A549 (cell line): ENCODE measurements at regions not wholly inside any gene's neighbourhood (a gene's known extent, or its start where the extent isn't known, plus 50 kb on each side); places are given as distances from the start of the nearest gene placed in this dataset.

Source experiments
- ATAC-seq, 2 experiments: fragments of 200-7000 bp in 1 of 2; fragments of >200 bp in 1 of 2; cut with Nextera tagmentation in 1 of 2; cut with Tn5 transposase in 1 of 2; 3 replicates each; pipeline versions ENCODE4 v1.8.0 to v1.9.1; 2018 to 2020; ENCODE audit warnings: mild to moderate bottlenecking in 1 of 2, moderate library complexity in 1 of 2
- CTCF ChIA-PET: fragments of 300-600 bp; sonication (Branson Sonifier 250); formaldehyde crosslinking; extraction: SDS; loops from one replicate; lab custom pipeline; 2021; ENCODE audit warnings: antibody characterized with exemption, inconsistent platforms; lab: Yijun Ruan, JAX
- POLR2A ChIA-PET: fragments of 350-600 bp; formaldehyde crosslinking; extraction: SDS; loops from one replicate; lab custom pipeline; 2021; ENCODE audit warnings: antibody characterized with exemption, inconsistent platforms; lab: Yijun Ruan, JAX
- DNase-seq, 2 experiments: peaks; one replicate each; pipeline versions ENCODE4 v3.0.0 to v3.0.0-alpha.2; 2011 to 2016; ENCODE audit warnings: low read depth in 1 of 2, low spot score in 1 of 2
- FAIRE-seq: peaks from 2 replicates; lab custom pipeline; 2011; peaks lifted over from hg19 to GRCh38; lab: Jason Lieb, UNC
- H3K27ac ChIP-seq, 2 experiments: fragments of >200 bp; sonication (Bioruptor Twin); formaldehyde crosslinking; 3 replicates each; pipeline ENCODE4 v1.5.1; 2016 to 2017
- H3K4me1 ChIP-seq: fragments of >200 bp; sonication (Bioruptor Twin); formaldehyde crosslinking; 3 replicates; pipeline ENCODE4 v1.6.1; 2016
- H3K4me2 ChIP-seq: fragments of >200 bp; sonication (Bioruptor Twin); formaldehyde crosslinking; 3 replicates; pipeline ENCODE4 v1.6.1; 2016
- H3K4me3 ChIP-seq: fragments of >200 bp; sonication (Bioruptor Twin); formaldehyde crosslinking; 3 replicates; pipeline ENCODE4 v1.5.1; 2016
- H3K9me3 ChIP-seq: fragments of >200 bp; sonication (Bioruptor Twin); formaldehyde crosslinking; 3 replicates; pipeline ENCODE4 v1.6.1; 2016
- ATOH8 ChIP-seq: fragments of 250-450 bp; sonication (Bioruptor Pico); IDR thresholded peaks from 2 replicates; pipeline ENCODE4 v1.5.0; 2020; ENCODE audit warnings: low read depth, mild to moderate bottlenecking, moderate library complexity
- CHD2 ChIP-seq: fragments of 150-350 bp; IDR thresholded peaks from 2 replicates; pipeline ENCODE4 v1.6.1; 2014; ENCODE audit warnings: low read length; ENCODE audit not compliant: partially characterized antibody
- EP300 ChIP-seq, 2 experiments: fragments of >200 bp; sonication (Bioruptor Twin); formaldehyde crosslinking; IDR thresholded peaks; 2 replicates in 1 of 2; 3 replicates in 1 of 2; pipeline ENCODE4 v1.6.1; 2016 to 2017
- FOSB ChIP-seq: fragments of 250-450 bp; sonication (Bioruptor Pico); IDR thresholded peaks from 2 replicates; pipeline ENCODE4 v1.5.0; 2020; ENCODE audit warnings: mild to moderate bottlenecking, moderate library complexity
- HDAC2 ChIP-seq: fragments of 200-600 bp; sonication (generic); IDR thresholded peaks from 2 replicates; pipeline ENCODE4 v1.6.1; 2016
- HES2 ChIP-seq: fragments of >200 bp; sonication (Bioruptor Twin); formaldehyde crosslinking; IDR thresholded peaks from 2 replicates; pipeline ENCODE4 v1.6.1; 2016
- HOXB13 ChIP-seq: fragments of 250-450 bp; sonication (Bioruptor Pico); IDR thresholded peaks from 2 replicates; pipeline ENCODE4 v1.5.0; 2020; ENCODE audit warnings: low read depth, mild to moderate bottlenecking, moderate library complexity
- KDM1A ChIP-seq: fragments of 200-600 bp; sonication (generic); IDR thresholded peaks from 2 replicates; pipeline ENCODE4 v1.6.1; 2016; ENCODE audit warnings: low read depth, mild to moderate bottlenecking
- MAX ChIP-seq: IDR thresholded peaks from 2 replicates; pipeline ENCODE4 v1.6.1; 2012
- MAZ ChIP-seq: fragments of 150-350 bp; IDR thresholded peaks from 2 replicates; pipeline ENCODE4 v1.6.1; 2014; ENCODE audit warnings: antibody characterized with exemption, low read depth, low read length, borderline replicate concordance
- NFE2L2 ChIP-seq: fragments of 150-350 bp; conservative IDR thresholded peaks from 2 replicates; pipeline ENCODE4 v1.6.1; 2014; ENCODE audit warnings: low read length
- RCOR1 ChIP-seq: fragments of 150-350 bp; IDR thresholded peaks from 2 replicates; pipeline ENCODE4 v1.6.1; 2014; ENCODE audit warnings: antibody characterized with exemption, low read length, low read depth
- REST ChIP-seq: fragments of 200-600 bp; sonication (generic); IDR thresholded peaks from 2 replicates; pipeline ENCODE4 v1.6.1; 2016; ENCODE audit warnings: antibody characterized with exemption, mild to moderate bottlenecking, moderate library complexity
- SREBF2 ChIP-seq: fragments of 450-650 bp; IDR thresholded peaks from 2 replicates; pipeline ENCODE4 v1.6.1; 2014; ENCODE audit warnings: mild to moderate bottlenecking, moderate library complexity
- USF2 ChIP-seq: fragments of 450-650 bp; IDR thresholded peaks from 2 replicates; pipeline ENCODE4 v1.6.1; 2014; ENCODE audit warnings: antibody characterized with exemption
- WGBS: methylation state at CpG from one replicate; pipeline ENCODE4 v1.1.6; 2017; ENCODE audit errors: missing lambda C conversion rate; 5-methylcytosine and 5-hydroxymethylcytosine counted together

GRCh38 chr1:112230232-112230631, 165.8 kb upstream of the CTTNBP2NL start (continued):
- no peak for TF ChIP-seq RCOR1
- no peak for TF ChIP-seq MAZ

- Histone ChIP-seq H3K4me2 (no peak overlapping the region), H3K4me3 (no peak overlapping the region), H3K4me1 (no peaks in the 10 kb centered on the region), H3K9me3 (no peaks in the 10 kb centered on the region), H3K27ac (no peak overlapping the region)
- FAIRE-seq = no peak
- CTCF ChIA-PET = interaction anchor here (1.1 kb wide), 1 partner anchor 106 kb away, joined by 3 read pairs; no protein-coding TSS in a partner anchor
- DNase-seq = no peak
- no peak for ATAC-seq
- TF ChIP-seq NFE2L2 (no peak), HDAC2 (no peak), MAX (no peak), FOSB (CRISPR knock-in tag) (no peak), KDM1A (no peak), ATOH8 (CRISPR knock-in tag) (no peak), MAZ (no peak), REST (no peak), USF2 (no peak), HES2 (no peak), EP300 (IDR thresholded peaks at IDR 0.05) (no peak)
- 17% methylated on average over 3 of the region's 3 CpGs for WGBS
- POLR2A ChIA-PET = no interaction called here
Observed at GRCh38 chr1:112231331-112231730, 164.7 kb upstream of the CTTNBP2NL start.

GRCh38 chr1:112232848-112233247, 163.2 kb upstream of the CTTNBP2NL start:
- Histone ChIP-seq H3K4me1 (no peaks in the 10 kb centered on the region), H3K9me3 (no peaks in the 10 kb centered on the region)
- CTCF ChIA-PET = no interaction called here
- DNase-seq (no peak), ATAC-seq (no peak), FAIRE-seq (no peak)
- 13% methylated on average over 3 of the region's 3 CpGs for WGBS
- TF ChIP-seq HOXB13 (CRISPR knock-in tag) = no peak
- no peak for TF ChIP-seq HES2
- TF ChIP-seq MAX = no peak
- TF ChIP-seq REST = no peak
- no peak for TF ChIP-seq SREBF2
- no peak for TF ChIP-seq CHD2
- TF ChIP-seq, all 56 proteins: peak for 0
- no peak overlapping the region for H3K27ac ChIP-seq
- no peak overlapping the region for H3K4me3 ChIP-seq
- POLR2A ChIA-PET = no interaction called here
- H3K4me2 ChIP-seq = no peak overlapping the region
